Coronary artery (tissue), 2 donors: ENCODE measurements at regions not wholly inside any gene's neighbourhood (a gene's known extent, or its start where the extent isn't known, plus 50 kb on each side); places are given as distances from the start of the nearest gene placed in this dataset.

ENCODE experiments used
- DNase-seq: peaks from one replicate; pipeline ENCODE4 v3.0.0-alpha.2; 2017; ENCODE audit warnings: low spot score
- H3K27ac ChIP-seq, 2 donors: fragments of 200-600 bp; sonication (generic); one replicate each; pipeline ENCODE4 v1.5.1; 2016 to 2019
- H3K4me3 ChIP-seq: fragments of 200-600 bp; sonication (generic); 2 replicates; pipeline ENCODE4 v1.5.1; 2016; ENCODE audit warnings: mild to moderate bottlenecking, moderate library complexity
- TF ChIP-seq, protein P1 (sequence below): fragments of 200-600 bp; sonication (generic); IDR thresholded peaks from one replicate; pipeline ENCODE4 v1.5.1; 2019; ENCODE audit warnings: antibody characterized with exemption

DNA sequence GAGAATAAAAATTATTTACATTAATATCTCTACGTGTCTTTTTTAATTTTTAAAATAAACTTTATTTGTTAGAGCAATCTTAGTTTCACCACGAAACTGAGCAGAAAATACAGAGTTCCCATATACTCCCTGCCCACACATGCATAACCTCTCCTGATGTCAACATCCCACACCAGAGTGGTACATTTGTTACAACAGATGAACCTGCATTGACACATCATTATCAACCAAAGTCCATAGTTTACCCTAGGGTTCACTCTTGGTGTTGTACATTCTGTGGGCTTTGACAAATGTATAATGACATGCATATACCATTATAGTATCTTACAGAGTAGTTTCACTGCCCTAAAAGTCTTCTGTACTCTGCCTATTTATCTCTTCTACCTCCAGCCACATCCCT lies 110.6 kb upstream of the OTUD4 start:
- no peak for DNase-seq
- H3K27ac ChIP-seq, result no peak overlapping the region
- TF ChIP-seq, protein P1, sequence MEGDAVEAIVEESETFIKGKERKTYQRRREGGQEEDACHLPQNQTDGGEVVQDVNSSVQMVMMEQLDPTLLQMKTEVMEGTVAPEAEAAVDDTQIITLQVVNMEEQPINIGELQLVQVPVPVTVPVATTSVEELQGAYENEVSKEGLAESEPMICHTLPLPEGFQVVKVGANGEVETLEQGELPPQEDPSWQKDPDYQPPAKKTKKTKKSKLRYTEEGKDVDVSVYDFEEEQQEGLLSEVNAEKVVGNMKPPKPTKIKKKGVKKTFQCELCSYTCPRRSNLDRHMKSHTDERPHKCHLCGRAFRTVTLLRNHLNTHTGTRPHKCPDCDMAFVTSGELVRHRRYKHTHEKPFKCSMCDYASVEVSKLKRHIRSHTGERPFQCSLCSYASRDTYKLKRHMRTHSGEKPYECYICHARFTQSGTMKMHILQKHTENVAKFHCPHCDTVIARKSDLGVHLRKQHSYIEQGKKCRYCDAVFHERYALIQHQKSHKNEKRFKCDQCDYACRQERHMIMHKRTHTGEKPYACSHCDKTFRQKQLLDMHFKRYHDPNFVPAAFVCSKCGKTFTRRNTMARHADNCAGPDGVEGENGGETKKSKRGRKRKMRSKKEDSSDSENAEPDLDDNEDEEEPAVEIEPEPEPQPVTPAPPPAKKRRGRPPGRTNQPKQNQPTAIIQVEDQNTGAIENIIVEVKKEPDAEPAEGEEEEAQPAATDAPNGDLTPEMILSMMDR, result no peak
- no peak overlapping the region for H3K4me3 ChIP-seq

DNA sequence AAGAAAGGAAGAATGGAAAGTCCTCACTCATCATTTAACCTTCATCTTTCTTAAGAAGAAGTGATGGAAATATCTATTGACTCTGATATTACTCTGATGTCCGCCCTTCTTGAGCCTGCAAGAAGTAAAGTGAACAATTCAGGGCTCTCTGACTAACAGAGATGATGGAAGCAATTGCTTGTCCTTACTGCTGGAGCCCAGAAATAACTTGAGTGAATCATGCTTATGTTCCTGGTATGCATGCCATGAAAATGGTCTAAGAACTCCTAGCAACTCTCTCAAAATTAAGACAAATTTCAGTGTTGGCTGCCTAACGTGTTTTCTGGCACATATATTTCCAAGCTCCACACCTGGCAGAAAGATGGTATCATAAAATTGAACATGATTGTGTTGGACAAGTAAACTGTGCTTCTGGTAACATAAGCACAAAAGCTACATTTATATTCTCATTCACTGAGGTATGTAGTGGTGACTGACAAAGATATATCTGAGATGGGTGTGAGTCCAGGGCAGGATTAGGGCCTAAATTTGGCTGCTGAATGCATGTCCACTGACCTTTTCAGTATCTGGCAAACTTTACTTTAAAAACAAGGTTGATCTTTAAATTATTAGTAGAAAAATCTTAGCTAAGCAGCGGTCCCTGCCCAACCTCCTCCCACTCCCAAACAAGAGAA lies 109.2 kb upstream of the OTUD4 start:
- DNase-seq, result no peak
- Histone ChIP-seq H3K4me3 (no peak overlapping the region), H3K27ac (no peak overlapping the region)
- TF ChIP-seq, protein P1, result no peak

DNA sequence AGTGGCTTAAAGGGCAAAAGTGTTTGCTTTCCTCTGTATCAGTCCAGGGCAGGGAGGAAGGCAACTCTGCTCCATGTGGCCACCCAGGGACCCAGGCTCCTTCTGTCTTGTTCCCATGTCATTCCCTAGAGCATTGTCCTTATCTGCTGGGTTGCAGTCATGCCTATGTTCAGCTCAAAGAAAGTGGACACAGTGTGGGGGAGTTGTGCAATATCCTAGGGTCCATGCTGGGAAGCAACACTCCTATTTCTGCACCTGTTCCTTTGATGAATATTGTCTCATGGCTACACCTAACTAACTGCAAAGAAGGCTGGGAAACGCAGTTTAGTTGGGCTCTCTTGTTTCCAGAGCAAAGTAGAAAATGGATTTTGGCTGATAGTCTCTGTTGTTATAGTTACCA lies 107.0 kb upstream of the OTUD4 start:
- Histone ChIP-seq H3K4me3 (no peak overlapping the region), H3K27ac (no peak overlapping the region)
- DNase-seq, result no peak
- TF ChIP-seq, protein P1, result no peak

DNA sequence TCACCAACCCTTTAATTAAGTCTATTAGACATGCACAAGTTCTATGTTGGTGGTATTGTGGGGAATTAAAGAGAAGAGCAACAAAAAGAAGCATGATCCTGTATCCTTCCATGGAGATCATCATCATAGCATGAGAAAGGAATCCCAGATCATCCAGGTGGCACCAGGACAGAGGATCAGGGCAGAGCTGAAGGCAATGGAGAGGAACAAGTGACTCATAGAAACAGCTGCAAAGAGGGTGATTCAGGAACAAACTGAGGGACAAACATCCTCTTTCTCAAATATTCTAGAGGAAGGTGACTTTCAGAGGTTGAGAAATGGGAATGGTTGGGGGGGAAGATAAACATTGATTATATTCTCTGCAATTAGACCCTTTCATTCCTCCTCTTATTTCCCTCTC lies 105.5 kb upstream of the OTUD4 start:
- no peak overlapping the region for H3K4me3 ChIP-seq
- no peak for DNase-seq
- TF ChIP-seq, protein P1, result no peak
- no peak overlapping the region for H3K27ac ChIP-seq

DNA sequence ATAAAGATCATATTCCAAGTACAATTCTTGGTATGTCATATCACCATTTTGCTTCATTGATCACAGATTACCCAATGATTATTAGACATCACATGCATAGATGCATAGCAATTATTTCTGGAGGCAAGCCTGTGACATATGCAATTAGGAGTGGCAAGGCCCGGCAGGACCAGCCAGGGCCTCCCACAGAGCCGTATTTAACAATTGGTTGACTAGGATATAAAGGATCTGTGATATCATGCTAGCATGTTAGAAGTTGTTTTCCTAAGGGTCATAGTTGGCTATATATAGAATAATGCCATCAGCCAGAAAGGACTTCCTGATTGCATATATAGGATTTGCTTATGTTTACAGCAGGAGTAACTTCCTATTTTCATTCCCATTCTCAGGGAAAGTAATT lies 103.5 kb upstream of the OTUD4 start:
- Histone ChIP-seq H3K4me3 (no peak overlapping the region), H3K27ac (no peak overlapping the region)
- DNase-seq, result no peak
- TF ChIP-seq, protein P1, result no peak

DNA sequence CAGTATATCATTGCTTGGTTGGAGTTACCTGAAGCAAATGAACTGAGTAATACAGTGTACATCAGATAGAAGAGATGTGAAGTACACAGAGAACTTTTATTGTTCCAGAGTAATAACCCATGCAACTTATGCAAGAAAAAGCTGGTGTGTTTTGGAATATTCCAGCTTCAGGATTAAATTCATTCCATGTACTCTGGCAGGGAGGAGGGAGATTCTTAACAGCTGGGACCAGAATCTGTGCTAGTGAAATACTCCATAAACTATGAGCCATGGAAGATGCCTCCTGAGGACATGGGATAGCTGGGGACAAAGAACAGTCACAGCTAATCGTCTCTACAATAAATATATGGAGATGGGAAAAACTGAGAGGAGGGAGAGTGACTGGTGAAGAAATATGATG lies 101.6 kb upstream of the OTUD4 start:
- no peak for DNase-seq
- Histone ChIP-seq H3K4me3 (no peak overlapping the region), H3K27ac (no peak overlapping the region)
- TF ChIP-seq, protein P1, result no peak

DNA sequence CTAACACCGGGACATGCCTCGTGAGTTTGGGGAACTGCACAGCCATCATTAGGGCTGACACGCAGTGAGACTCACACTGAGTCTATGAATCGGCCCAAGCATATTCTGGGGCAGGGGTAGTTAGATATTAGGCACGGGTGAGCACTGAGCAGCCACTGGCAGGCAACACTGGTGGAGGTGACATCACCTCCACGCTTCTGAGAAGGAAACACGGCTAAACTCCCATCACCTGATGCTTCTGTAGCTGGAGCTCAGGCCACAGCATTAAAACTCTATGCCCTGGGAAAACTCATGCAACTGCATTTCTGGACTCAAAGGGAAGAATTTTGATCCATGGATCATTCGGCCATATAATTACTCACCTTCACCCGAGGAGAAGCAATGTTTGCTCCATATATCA lies 100.8 kb upstream of the OTUD4 start:
- DNase-seq, result no peak
- no peak overlapping the region for H3K4me3 ChIP-seq
- H3K27ac ChIP-seq, result no peak overlapping the region
- TF ChIP-seq, protein P1, result no peak
